NCI-H748 (cell line): ENCODE measurements at regions not wholly inside any gene's neighbourhood (a gene's known extent, or its start where the extent isn't known, plus 50 kb on each side); places are given as distances from the start of the nearest gene placed in this dataset.

ENCODE experiments used
- DNase-seq: peaks from one replicate; lab custom pipeline; 2025; ENCODE audit not compliant: unreplicated experiment; lab: John Stamatoyannopoulos, UW

DNA sequence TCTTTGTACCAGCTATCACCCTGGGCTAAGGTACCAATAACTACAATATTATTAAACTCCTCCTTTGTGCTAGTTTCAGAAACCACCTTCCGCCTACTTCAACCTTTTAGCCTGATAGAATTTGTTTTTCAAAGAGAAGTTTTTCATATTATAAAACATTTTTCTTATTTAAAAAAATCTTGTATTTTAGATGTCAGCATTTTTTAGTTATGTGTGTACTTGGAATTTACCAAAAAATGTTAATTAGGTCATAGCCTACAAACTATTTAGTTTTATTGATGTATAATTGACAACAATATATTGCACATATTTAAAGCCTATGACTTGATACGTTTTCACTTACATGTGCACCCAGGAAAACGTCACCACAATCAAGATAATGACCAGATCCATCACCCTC, 1097.6 kb downstream of the JRKL start:
- no peak for DNase-seq

DNA sequence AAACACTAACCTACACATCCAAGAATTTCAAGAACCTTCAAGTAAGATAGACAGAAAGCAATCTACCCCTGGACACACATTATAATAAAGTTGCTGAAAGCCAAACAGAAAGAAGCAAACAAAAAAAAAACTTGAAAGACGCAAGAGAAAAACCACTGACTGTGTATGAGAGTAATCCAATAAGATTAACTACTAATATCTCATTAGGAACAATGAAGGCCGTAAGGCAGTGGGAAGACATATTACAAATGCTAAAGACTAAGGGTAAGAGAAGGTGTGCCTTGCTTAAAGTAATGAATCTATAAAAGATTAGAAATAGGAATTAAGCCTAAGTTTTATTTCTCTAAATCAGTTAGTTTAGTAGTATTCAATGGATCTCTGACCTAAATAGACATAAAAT, 1109.1 kb downstream of the JRKL start:
- no peak for DNase-seq

DNA sequence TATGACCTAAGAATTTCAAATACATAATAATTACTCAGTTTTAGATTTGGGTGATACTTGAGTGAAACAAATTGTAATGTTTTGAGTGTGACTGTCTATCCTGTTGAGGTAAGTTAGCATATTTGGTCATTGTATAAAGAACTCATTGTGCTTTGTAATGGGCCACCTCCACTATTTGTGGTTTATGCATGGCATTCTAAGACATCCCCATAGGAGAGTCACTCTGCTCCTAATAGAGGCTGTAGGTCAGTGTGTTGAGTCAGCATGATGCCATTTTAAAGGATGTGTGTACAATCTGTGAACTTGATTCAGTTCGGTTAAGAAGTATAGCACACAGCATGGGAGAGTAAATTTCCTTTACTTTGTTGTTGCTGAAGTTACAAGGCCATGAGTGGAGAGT, 1112.4 kb downstream of the JRKL start:
- DNase-seq: no peak

DNA sequence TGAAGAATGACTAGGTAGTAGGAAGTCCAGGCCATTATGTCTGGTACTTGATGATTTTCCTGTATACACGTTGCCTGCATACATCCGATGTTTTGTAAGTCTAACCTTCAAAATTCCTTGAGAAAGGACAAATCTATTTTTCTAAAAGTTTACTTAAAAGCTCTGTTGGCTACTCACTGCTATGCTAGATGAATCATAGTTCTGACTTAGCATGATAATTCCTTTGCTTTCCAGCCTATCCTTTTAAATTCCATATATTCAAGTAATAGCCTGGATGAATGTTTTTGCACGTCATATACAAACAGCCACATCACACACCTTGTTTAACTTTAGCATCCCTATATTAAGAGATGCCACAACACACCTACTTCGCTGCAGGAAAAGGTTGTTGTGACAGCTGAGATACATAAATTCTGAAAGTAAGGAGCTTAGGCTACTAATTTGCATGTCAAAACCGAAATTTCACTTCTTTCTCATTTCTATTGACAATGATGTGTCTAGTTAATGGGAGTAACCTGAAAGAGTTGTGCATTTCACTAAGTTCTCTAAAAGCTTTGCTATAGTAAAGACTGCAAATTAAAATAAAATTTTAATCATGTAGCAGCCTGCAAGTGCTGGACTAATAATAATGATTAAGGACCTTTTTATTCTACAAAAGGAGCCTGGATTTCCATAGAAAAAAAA, 1116.4 kb downstream of the JRKL start:
- DNase-seq: no peak

DNA sequence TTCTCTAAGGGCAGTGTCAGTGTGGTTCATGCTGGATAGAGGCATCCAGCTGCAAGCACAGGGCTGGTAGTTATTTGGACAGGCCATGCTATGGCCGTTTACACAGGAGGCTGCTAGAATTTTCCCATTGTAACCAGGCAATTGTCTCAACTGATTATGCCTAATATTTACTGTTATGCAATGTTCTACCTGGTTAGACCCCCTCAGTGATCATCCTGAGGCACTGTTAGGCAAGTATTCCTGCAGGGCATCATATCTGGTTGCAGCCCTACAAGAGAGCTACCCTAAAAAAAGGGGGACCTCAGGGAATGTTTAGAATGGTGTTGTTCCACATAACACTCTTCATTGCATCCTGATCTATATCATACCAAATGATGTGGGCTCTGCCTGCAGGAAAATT, 1124.6 kb downstream of the JRKL start:
- DNase-seq: no peak

DNA sequence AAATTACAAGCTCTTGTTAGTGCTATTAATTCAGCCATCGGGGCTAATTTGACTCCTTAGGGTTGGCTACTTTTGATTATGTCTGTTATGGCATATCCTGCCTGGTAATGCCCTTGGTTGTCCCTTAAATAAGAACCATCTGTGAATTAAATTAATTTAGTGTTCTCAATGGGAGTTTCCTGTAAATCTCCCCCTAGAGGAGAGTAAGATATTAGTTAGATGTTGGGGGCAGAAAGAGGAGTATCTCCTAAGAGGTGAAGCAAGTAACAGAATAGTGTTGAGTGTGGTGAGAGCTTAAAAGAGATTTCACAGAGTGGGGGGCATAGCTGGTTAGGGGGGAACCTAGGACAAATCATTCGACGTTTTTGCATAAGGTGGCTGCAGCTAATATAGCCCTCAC, 1126.9 kb downstream of the JRKL start:
- DNase-seq: no peak

DNA sequence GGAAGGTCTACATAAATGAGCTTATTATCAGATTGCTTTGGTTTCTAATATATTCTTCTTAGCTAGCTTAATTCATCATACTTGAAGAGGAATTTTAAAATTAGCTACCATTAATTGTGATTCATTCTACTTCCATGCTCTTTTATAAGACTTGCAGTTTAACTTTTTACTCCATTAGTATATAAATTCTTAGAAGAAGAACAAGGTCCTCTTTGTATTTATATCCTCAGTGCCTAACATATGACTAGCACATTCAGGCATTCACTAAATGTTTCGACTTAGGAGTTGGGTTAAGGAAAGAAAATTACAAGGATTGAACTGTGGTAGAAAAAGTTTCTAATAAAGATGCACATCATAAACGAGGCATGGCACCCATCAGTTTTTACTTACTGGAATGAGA, 1135.5 kb downstream of the JRKL start:
- no peak for DNase-seq

DNA sequence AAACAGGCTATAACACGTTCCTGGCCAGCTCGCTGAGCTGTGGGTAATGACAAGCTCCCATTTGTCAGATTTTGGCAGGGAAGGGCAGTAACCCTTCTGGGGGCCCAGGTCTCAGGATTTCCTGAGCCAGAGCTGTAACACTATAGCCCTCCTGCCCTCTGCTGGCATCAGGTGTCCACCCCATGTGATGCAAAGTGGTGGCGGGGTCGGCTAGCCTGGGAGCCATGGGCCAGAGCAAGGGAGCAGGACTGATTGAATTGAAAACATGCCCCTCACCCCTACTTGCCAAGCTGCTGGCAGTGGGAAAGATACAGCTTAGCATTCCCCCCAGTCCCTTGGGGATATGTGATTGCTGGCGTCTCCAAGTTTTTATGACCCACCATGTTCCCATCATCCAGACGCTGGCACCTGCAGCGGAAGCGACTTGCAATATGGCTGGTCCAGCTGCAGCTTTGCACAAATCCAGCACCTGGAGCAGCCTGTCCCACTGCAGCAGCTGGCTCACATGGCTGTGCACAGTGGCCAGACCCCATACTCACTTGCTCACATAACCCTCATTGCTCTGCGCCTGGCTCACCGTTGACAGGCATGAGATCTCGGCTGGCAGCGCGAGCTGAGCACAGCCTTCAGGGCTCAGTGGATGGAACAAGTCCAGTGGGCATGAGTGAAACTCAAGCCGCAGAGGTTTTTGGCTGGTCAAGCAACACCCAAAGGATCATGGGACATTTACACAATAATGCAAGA, 1147.8 kb downstream of the JRKL start:
- DNase-seq: no peak

DNA sequence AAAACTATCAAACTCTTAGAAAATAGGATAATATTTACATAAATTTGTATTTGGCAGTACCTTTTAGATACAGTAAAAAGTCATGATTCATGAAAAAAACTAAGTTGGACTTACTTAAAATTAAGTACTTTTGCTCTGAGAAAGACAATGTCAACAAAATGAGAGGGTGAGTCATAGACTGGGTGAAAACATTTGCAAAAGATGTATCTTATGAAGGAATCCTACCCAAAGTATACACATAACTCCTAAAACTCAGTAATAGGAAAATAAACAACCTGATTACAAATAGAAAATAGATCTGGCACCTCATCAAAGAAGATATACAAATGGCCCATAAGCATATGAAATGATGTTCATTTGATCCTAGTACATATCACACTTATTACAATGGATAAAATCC, 1154.6 kb downstream of the JRKL start:
- DNase-seq: no peak

DNA sequence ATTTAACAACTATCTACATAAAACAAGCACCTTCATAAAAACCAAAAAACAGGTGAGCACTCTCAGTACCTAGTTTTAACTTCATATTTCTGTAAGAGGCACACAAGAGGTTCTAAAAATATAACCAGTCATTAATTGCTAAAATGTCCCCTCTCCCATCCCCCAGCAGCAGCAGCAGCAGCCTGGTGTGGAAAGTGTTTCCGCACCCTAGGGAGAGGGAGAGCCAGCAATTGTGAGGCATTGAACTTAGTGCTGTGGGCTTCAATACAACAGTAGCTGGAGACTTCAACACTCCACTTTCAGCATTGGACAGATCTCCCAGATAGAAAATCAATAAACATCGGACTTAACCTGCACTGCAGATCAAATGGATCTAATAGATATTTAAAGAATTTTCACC, 1158.5 kb downstream of the JRKL start:
- DNase-seq: no peak

DNA sequence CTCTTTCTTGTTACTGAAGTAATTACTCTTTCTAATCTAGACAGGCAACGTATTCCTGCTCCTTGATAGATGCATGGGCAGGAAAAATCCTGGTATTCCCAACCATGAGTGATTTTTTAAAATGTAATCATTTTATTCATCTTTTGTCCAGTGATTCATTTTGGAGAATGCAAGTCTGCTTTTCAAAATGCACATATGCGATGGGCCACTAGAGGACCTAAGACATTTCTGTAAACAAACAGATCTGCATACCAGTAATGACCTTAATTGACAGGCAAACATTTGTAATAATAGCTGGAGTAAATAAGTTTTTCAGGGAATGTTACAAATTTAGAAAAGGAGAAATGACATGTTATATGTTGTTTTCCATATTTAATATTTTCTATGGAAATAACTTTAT, 1167.6 kb downstream of the JRKL start:
- DNase-seq: peak; percentile 2

DNA sequence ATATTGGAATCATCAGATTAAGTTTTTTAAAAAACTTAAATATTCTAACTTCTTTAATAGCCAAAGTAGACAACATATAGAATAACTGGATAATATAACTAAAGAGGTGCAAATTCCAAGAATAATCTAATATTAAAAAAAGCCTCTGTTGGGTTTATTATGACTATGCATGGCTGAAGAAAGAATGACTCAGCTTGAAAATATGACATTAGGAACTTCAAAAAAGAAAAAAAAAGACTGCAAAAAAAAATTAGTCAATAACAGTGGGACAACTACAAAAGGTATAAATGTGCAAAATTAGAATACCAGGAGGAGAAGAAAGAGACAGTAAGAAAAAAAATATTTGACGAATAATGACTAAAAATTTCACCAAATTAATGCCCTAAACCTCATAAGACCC, 1178.0 kb downstream of the JRKL start:
- DNase-seq: no peak

DNA sequence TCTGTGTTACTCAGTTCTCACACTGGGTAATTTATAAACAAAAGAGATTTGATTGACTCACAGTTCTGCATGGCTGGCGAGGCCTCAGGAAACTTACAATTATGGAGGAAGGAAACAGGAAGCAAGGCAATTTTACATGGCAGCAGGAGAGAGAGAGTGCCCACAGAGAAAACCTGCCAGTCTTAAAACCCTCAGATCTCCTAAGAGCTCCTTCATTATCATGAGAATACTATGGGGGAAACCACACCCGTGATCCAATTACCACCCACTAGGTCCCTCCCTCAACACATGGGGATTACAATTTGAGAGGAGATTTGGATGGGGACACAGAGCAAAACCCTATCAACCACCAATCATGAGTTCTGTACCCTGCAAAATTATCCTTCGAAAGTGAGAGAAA, 1180.8 kb downstream of the JRKL start:
- no peak for DNase-seq

DNA sequence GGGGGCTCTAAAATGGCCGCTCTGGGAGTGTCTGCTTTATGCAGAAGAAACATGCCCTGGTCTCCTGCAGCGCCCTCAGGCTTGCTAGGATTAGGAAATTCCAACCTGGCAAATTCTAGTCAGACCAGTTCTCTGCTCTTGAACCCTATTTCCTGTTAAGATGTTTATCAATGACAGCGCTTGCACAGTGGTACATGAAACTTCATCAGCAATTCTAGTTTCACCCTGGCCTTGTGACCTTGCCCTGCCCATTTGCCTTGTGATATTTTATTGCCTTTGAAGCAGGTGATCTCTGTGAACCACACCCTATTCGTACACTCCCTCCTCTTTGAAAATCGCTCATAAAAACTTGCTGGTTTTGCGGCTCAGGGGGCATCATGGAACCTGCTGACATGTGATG, 1184.0 kb downstream of the JRKL start:
- DNase-seq: peak; percentile 88

DNA sequence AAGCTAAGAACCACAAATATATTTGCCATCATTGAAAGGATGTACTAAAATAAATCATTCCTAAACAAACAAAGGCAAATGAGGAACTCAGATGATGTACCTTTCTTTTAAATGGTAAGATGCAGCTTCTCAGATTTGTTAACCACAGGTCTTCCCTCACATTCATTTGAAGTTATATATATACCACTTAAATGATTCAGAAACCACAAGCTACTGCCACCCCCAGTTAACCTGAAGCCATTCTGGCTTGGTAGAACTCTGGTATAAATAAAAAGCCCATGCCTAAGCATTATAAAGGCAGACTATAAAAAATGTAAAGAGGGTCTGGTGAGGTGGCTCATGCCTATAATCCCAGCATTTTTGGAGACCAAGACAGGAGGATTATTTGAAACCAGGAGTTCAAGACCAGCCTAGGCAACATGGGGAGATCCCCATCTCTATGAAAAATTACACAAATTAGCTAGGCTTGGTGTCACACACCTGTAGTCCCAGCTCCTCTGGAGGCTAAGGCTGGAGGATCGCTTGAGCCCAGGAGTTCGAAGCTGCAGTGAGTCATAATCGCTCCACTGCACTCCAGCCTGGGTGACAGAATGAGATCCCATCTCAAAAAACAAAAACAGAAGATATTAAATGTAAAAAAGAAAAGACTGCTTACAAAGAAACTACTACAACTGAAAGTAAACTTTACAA, 1185.3 kb downstream of the JRKL start:
- no peak for DNase-seq

DNA sequence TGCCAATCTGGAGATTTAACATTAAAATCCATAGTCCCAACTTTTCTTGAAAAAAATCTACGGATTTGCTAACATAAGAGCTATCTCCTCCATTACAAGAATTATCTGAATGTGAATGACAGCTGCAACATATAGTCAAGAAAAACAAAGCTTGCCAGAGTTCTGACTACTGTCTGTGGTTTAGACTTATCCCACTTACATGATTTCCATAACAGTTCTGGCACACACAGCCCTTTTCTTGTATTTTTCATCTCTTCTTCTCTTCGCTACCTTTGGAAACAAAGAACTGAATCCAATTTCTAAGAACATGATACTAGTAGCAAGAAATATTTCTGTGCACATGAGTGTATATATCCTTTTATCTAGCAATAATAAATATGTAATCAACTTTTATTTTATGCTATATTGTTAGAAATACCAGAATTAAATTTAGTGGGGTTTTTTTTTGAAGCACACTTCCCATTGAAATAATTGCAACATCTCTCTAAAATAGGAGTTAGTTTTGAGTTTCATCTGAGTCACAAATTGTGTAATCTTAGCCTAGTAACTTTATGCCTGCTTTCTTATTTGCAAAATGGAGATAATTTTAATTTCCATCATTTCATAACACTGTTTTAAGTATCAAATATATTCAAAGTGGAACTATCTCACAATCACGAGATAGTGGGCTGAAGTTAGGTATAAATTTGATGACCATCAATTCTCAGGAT, 1217.6 kb downstream of the JRKL start:
- no peak for DNase-seq

DNA sequence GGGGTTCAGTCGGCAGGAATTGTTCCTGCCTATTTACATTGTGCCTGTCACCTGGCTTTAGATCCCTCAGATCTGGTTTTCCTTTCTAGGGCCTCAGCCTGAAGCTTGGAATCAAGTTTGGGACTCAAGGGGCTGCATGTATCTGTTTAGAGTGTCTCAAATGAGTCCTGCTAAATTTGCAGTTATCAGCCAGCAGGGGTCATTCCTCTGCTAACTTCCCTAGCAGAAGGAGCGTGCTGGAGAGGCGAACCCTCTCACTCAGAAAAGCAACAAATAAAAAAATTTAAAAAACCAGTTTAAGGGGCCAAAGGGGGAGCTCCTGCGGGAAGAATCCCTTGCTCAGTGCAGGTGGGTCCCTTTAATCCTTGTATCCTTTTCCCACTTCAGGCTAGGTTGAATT, 1220.2 kb downstream of the JRKL start:
- peak; percentile 0 for DNase-seq

DNA sequence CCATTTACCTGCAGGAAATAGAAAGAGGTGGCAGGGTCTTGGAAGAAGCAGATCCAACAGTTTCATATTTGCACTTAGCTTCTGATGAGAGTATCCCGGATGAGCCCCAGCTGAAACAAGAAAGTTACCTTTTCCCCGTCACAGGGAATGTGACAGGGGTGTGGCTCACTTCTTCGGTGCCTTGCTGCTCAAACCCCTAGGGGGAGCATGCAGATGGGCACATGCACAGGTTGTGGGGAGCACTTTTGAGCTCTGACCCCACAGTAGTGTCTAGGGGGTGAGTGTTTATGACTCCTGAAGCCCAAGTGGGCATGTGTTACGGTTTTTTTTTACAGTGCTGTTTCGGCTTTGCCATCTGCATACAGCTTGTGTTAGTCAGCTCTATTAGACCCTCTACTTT, 1221.0 kb downstream of the JRKL start:
- DNase-seq: no peak

DNA sequence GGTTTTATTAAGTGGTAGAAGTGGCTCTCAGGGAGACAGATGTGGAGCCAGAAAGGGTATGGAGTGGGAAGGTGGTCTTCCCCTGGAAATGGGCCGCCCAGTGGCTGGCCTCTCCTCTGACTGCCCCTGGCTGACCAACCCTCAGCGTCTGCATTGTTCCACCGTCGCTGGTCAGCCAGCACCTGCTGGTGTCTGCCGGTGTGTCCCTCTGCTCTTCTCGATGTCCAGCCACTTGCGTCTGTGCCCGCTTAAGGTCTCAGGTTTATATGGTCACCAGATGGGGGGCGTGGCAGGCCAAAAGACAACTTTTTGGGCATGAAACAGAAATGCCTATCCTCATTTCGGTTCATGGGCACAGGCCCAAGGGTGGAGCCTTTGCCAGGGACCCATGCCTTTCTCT, 1221.5 kb downstream of the JRKL start:
- DNase-seq: no peak

DNA sequence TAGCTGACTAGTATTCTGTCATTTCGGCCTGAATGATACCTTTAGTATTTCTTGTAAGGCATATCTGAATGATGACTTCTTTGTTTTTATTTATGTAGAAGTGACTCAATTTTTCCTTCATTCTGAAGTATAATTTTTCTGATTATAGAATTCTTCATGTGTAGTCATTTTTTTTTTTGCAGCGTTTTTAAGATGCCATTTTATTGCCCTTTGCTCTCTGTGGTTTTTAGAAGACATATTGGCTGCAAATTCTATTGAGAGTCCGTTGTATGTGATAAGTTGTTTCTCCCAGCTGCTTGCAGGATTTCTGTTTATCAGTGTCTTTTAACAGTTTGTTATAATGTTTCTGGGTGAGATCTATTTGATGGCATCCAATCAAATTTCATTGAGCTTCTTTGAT, 1224.8 kb downstream of the JRKL start:
- no peak for DNase-seq

DNA sequence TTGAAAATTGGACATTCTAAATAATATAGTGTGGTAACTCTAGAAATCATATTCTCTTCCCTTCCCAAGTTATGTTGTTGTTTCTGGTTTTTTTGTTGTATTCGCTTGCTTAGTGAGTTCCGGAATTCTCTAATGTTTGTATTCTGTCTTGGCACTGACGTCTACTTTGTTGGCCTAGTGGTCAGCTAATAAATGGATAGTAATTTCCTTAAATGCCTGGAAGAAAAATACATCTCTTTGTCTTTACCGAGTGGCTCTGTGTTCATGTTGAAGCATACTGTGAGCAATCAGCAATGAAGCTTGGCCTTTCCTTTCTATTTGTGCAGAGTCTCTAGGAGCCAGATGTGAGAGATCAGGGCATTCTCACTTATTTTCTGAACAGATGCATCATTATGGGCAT, 1225.7 kb downstream of the JRKL start:
- DNase-seq: peak; percentile 1

DNA sequence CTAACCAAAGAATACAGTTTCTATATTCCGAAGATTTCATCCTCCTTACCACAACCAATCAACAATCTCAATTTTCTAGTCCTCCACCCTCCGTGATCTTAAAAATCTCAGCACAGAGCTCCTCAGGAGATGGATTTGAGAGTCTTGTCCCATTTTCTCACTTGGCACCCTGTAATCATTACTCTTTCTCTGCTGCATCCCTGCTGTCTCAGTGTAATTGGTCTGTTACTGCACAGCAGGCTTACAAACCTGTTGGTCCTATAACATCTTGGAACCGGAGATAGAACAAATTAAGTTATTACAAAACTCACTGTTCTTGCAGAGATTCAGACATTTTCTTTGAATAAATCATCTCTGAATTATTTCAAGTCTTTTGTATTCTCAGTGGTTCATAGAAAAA, 1227.2 kb downstream of the JRKL start:
- DNase-seq: no peak
